ENCODE measurements at regions not wholly inside any gene's neighbourhood (a gene's known extent, or its start where the extent isn't known, plus 50 kb on each side); places are given as distances from the start of the nearest gene placed in this dataset.
A peak's percentile ranks its signal among the peaks of the same experiment; 100 is the strongest.
"Not testable (repeated sequence)": the region's sequence is repeated elsewhere in the genome, so short reads cannot be mapped to it uniquely, and the experiment has no call there.

- DNase-seq (ENCODE audit: low spot score) = no peak
Measured at GRCh38 chr3:22318325-22318724, 567.3 kb upstream of the ZNF385D start.

- no peak for DNase-seq (ENCODE audit: low spot score)
Measured at GRCh38 chr3:22319446-22319845, 568.4 kb upstream of the ZNF385D start.

GRCh38 chr3:22322861-22323260 is 571.9 kb upstream of the ZNF385D start:
- DNase-seq (ENCODE audit: low spot score) = no peak

GRCh38 chr3:22326305-22326704 is 575.3 kb upstream of the ZNF385D start:
- no peak for DNase-seq (ENCODE audit: low spot score)

- DNase-seq (ENCODE audit: low spot score) = no peak
Measured at GRCh38 chr3:22334996-22335395, 584.0 kb upstream of the ZNF385D start.

- no peak for DNase-seq (ENCODE audit: low spot score)
Measured at GRCh38 chr3:22349215-22349851, 598.3 kb upstream of the ZNF385D start.

- no peak for DNase-seq (ENCODE audit: low spot score)
Measured at GRCh38 chr3:22351806-22352205, 600.8 kb upstream of the ZNF385D start.

GRCh38 chr3:22353126-22353525 is 602.1 kb upstream of the ZNF385D start:
- DNase-seq (ENCODE audit: low spot score) = no peak

- no peak for DNase-seq (ENCODE audit: low spot score)
Measured at GRCh38 chr3:22358334-22358733, 607.3 kb upstream of the ZNF385D start.

GRCh38 chr3:22360164-22360563 is 609.2 kb upstream of the ZNF385D start:
- no peak for DNase-seq (ENCODE audit: low spot score)

GRCh38 chr3:22360970-22361369 is 610.0 kb upstream of the ZNF385D start:
- DNase-seq (ENCODE audit: low spot score) = no peak

GRCh38 chr3:22361521-22361920 is 610.5 kb upstream of the ZNF385D start:
- DNase-seq (ENCODE audit: low spot score) = peak; percentile 16

- no peak for DNase-seq (ENCODE audit: low spot score)
Measured at GRCh38 chr3:22364851-22365250, 613.8 kb upstream of the ZNF385D start.

- DNase-seq (ENCODE audit: low spot score) = no peak
Measured at GRCh38 chr3:22366781-22367180, 615.8 kb upstream of the ZNF385D start.

- no peak for DNase-seq (ENCODE audit: low spot score)
Measured at GRCh38 chr3:22371036-22371435, 620.0 kb upstream of the ZNF385D start.

- no peak for DNase-seq (ENCODE audit: low spot score)
Measured at GRCh38 chr3:22371607-22372291, 620.7 kb upstream of the ZNF385D start.

- no peak for DNase-seq (ENCODE audit: low spot score)
Measured at GRCh38 chr3:22372292-22373062, 621.5 kb upstream of the ZNF385D start.

- DNase-seq (ENCODE audit: low spot score) = no peak
Measured at GRCh38 chr3:22373182-22373581, 622.2 kb upstream of the ZNF385D start.

- no peak for DNase-seq (ENCODE audit: low spot score)
Measured at GRCh38 chr3:22373827-22374226, 622.8 kb upstream of the ZNF385D start.

- DNase-seq (ENCODE audit: low spot score) = no peak
Measured at GRCh38 chr3:22377421-22377820, 626.4 kb upstream of the ZNF385D start.

GRCh38 chr3:22378869-22379268 is 627.9 kb upstream of the ZNF385D start:
- DNase-seq (ENCODE audit: low spot score) = no peak

- no peak for DNase-seq (ENCODE audit: low spot score)
Measured at GRCh38 chr3:22380253-22380652, 629.2 kb upstream of the ZNF385D start.

GRCh38 chr3:22381564-22381963 is 630.6 kb upstream of the ZNF385D start:
- DNase-seq (ENCODE audit: low spot score) = not testable (repeated sequence)
